Gastrocnemius medialis (tissue), 4 donors: ENCODE measurements at regions not wholly inside any gene's neighbourhood (a gene's known extent, or its start where the extent isn't known, plus 50 kb on each side); places are given as distances from the start of the nearest gene placed in this dataset.

ENCODE experiments used
- ATAC-seq, 2 donors: fragments of 150-250 bp; one replicate each; pipeline ENCODE4 v1.9.1; 2016
- DNase-seq, 2 donors: peaks; one replicate each; pipeline ENCODE4 v3.0.0-alpha.2; 2019
- H3K27ac ChIP-seq, 4 donors: fragments of 200-600 bp; sonication (generic); 1 replicate in 1 of 4; 2 replicates in 3 of 4; pipeline ENCODE4 v1.5.1; 2016 to 2018; ENCODE audit warnings: mild to moderate bottlenecking in 2 of 4, moderate library complexity in 1 of 4
- H3K27me3 ChIP-seq, 3 donors: fragments of 200-600 bp; sonication (generic) in 2 of 3; 1 replicate in 1 of 3; 2 replicates in 2 of 3; pipeline versions ENCODE4 v1.5.1 to v1.6.0; 2016 to 2019; ENCODE audit warnings: mild to moderate bottlenecking in 1 of 3, moderate library complexity in 1 of 3
- H3K36me3 ChIP-seq, 2 donors: fragments of 200-600 bp; sonication (generic) in 1 of 2; one replicate each; pipeline ENCODE4 v1.5.1; 2017 to 2018
- H3K4me1 ChIP-seq, 2 donors: fragments of 200-600 bp; sonication (generic) in 1 of 2; one replicate each; pipeline ENCODE4 v1.5.1; 2016 to 2017; ENCODE audit warnings: mild to moderate bottlenecking in 2 of 2
- H3K4me3 ChIP-seq, 4 donors: fragments of 200-600 bp; sonication (generic) in 3 of 4; 1 replicate in 1 of 4; 2 replicates in 3 of 4; pipeline ENCODE4 v1.5.1; 2016 to 2019; ENCODE audit warnings: mild to moderate bottlenecking in 2 of 4
- H3K9me3 ChIP-seq, 3 donors: fragments of 200-600 bp; sonication (generic) in 2 of 3; 1 replicate in 1 of 3; 2 replicates in 2 of 3; pipeline ENCODE4 v1.5.1; 2016 to 2019
- CTCF ChIP-seq, 5 experiments: fragments of 450-650 bp in 3 of 5; fragments of 200-600 bp in 2 of 5; sonication (generic) in 2 of 5; IDR thresholded peaks in 4 of 5; conservative IDR thresholded peaks in 1 of 5; 1 replicate in 4 of 5; 2 replicates in 1 of 5; pipeline ENCODE4 v1.5.1; 2016 to 2019; ENCODE audit warnings: antibody characterized with exemption in 5 of 5, mild to moderate bottlenecking in 3 of 5, moderate library complexity in 3 of 5
- POLR2A ChIP-seq, 2 donors: fragments of 450-650 bp; IDR thresholded peaks; one replicate each; pipeline ENCODE4 v1.6.1; 2017; ENCODE audit warnings: antibody characterized with exemption in 2 of 2, mild to moderate bottlenecking in 2 of 2, moderate library complexity in 2 of 2
- in situ Hi-C, 4 donors: fragments of 200-750 bp; cut with MboI; loops; one replicate each; pipeline versions ENCODE4 v1.15.0 to v1.8.0; 2017; ENCODE audit warnings: low sequenced_read_pairs in 4 of 4
- intact Hi-C: fragments of 100-400 bp; cut with DNase I; formaldehyde crosslinking; loops from one replicate; pipeline ENCODE4 v1.15.1; 2023; ENCODE audit warnings: low total_unique reads

GRCh38 chr14:39673270-39673711 lies 241.1 kb upstream of the FBXO33 start:
- Histone ChIP-seq H3K27me3 (no peaks in the 10 kb centered on the region), H3K4me1 (no peaks in the 10 kb centered on the region), H3K9me3 (no peaks in the 10 kb centered on the region), H3K27ac (no peak overlapping the region), H3K4me3 (no peak overlapping the region), H3K36me3 (no peaks in the 10 kb centered on the region)
- intact Hi-C loops = no loop called here
- DNase-seq (no peak), ATAC-seq (no peak)
- in situ Hi-C loops = no loop called here
- TF ChIP-seq POLR2A (IDR thresholded peaks at IDR 0.05) = no peak
- TF ChIP-seq CTCF (IDR thresholded peaks at IDR 0.05 in 4 of 5, conservative IDR thresholded peaks at IDR 0.05 in 1 of 5) = no peak

- H3K27me3 ChIP-seq = no peaks in the 10 kb centered on the region
- intact Hi-C loops (no loop called here), in situ Hi-C loops (no loop called here)
- no peak overlapping the region for H3K4me3 ChIP-seq
- ATAC-seq (no peak), DNase-seq (no peak)
- H3K27ac ChIP-seq = no peak overlapping the region
- H3K9me3 ChIP-seq = no peaks in the 10 kb centered on the region
- no peaks in the 10 kb centered on the region for H3K36me3 ChIP-seq
- no peaks in the 10 kb centered on the region for H3K4me1 ChIP-seq
- no peak for TF ChIP-seq CTCF (IDR thresholded peaks at IDR 0.05 in 4 of 5, conservative IDR thresholded peaks at IDR 0.05 in 1 of 5)
- TF ChIP-seq POLR2A (IDR thresholded peaks at IDR 0.05) = no peak
These were observed 236.2 kb upstream of the FBXO33 start for GRCh38 chr14:39668449-39668848.

GRCh38 chr14:39666386-39666785 lies 234.2 kb upstream of the FBXO33 start:
- intact Hi-C loops (no loop called here), in situ Hi-C loops (no loop called here)
- no peak overlapping the region for H3K27ac ChIP-seq
- no peak for TF ChIP-seq CTCF (IDR thresholded peaks at IDR 0.05 in 4 of 5, conservative IDR thresholded peaks at IDR 0.05 in 1 of 5)
- no peak for TF ChIP-seq POLR2A (IDR thresholded peaks at IDR 0.05)
- H3K9me3 ChIP-seq = no peaks in the 10 kb centered on the region
- no peak overlapping the region for H3K4me3 ChIP-seq
- no peaks in the 10 kb centered on the region for H3K4me1 ChIP-seq
- no peak for ATAC-seq
- no peak for DNase-seq
- no peaks in the 10 kb centered on the region for H3K27me3 ChIP-seq
- no peaks in the 10 kb centered on the region for H3K36me3 ChIP-seq

- Histone ChIP-seq H3K36me3 (no peaks in the 10 kb centered on the region), H3K27me3 (no peaks in the 10 kb centered on the region), H3K4me1 (no peaks in the 10 kb centered on the region), H3K4me3 (no peak overlapping the region), H3K27ac (no peak overlapping the region), H3K9me3 (no peaks in the 10 kb centered on the region)
- intact Hi-C loops = no loop called here
- DNase-seq (no peak), ATAC-seq (no peak)
- in situ Hi-C loops = no loop called here
- TF ChIP-seq POLR2A (IDR thresholded peaks at IDR 0.05) (no peak), CTCF (IDR thresholded peaks at IDR 0.05 in 4 of 5, conservative IDR thresholded peaks at IDR 0.05 in 1 of 5) (no peak)
These were observed 232.8 kb upstream of the FBXO33 start for GRCh38 chr14:39665075-39665475.

- Histone ChIP-seq H3K27me3 (no peaks in the 10 kb centered on the region), H3K9me3 (no peaks in the 10 kb centered on the region), H3K36me3 (no peaks in the 10 kb centered on the region), H3K4me3 (no peak overlapping the region), H3K4me1 (no peaks in the 10 kb centered on the region), H3K27ac (no peak overlapping the region)
- intact Hi-C loops (no loop called here), in situ Hi-C loops (no loop called here)
- no peak for ATAC-seq
- TF ChIP-seq CTCF (IDR thresholded peaks at IDR 0.05 in 4 of 5, conservative IDR thresholded peaks at IDR 0.05 in 1 of 5) (no peak), POLR2A (IDR thresholded peaks at IDR 0.05) (no peak)
- no peak for DNase-seq
These were observed 232.4 kb upstream of the FBXO33 start for GRCh38 chr14:39664646-39665045.
